Fibroblast of skin of right quadriceps (primary cell): ENCODE measurements at regions not wholly inside any gene's neighbourhood (a gene's known extent, or its start where the extent isn't known, plus 50 kb on each side); places are given as distances from the start of the nearest gene placed in this dataset.

Experiments used
- DNase-seq: peaks from one replicate; pipeline ENCODE4 v3.0.0-alpha.2; 2013

- DNase-seq: no peak
These were observed 269.3 kb downstream of the POLR1F start for GRCh38 chr7:19439517-19439916.

GRCh38 chr7:19437446-19437845 lies 271.4 kb downstream of the POLR1F start:
- DNase-seq: no peak

GRCh38 chr7:19427944-19428343 lies 280.9 kb downstream of the POLR1F start:
- no peak for DNase-seq

GRCh38 chr7:19421861-19422260 lies 276.6 kb upstream of the FERD3L start:
- DNase-seq: no peak

- DNase-seq: no peak
These were observed 272.0 kb upstream of the FERD3L start for GRCh38 chr7:19417231-19417630.

- no peak for DNase-seq
These were observed 269.9 kb upstream of the FERD3L start for GRCh38 chr7:19415123-19415522.

GRCh38 chr7:19413443-19413965 lies 268.3 kb upstream of the FERD3L start:
- DNase-seq: no peak

GRCh38 chr7:19410691-19411090 lies 265.5 kb upstream of the FERD3L start:
- no peak for DNase-seq

DNA sequence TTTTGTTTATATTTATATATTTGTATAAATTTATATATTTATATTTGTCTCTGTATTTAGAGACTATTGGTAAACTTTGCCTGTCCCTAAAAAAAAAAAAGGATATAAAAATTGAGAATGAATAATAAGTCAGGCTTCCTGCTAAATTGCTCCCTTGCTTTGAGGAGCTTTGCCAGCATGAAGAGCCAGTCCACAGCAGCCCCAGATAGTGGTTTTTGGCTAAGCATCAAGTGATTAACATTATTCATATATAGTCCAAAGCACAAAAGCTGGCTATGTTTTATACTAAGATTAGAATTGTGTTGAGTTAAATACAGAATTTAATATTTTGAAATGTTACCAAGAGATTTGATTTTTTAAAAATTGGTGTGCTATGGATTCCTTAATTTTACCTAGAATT lies 264.9 kb upstream of the FERD3L start:
- DNase-seq: peak; percentile 43

- no peak for DNase-seq
These were observed 263.5 kb upstream of the FERD3L start for GRCh38 chr7:19408706-19409220.

- no peak for DNase-seq
These were observed 262.0 kb upstream of the FERD3L start for GRCh38 chr7:19407270-19407669.

DNA sequence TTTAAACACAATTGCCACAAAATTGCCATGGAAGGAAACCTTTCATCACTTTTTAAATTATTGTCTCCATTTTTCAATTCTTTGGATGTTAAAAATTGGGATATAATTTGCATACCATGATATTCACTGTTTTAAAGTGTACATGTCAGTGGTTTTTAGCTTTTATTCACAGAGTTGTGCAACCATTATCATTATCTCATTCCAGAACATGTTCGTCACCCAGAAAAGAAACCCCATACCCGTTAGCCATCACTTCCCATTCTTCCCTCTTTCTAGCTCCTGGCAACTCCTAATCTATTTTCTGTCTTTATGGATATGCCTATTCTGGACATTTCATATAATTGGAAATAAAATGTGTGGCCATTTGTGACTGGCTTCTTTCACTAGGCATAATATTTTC lies 260.3 kb upstream of the FERD3L start:
- DNase-seq: peak; percentile 74

- peak; percentile 99 for DNase-seq
These were observed 259.7 kb upstream of the FERD3L start for GRCh38 chr7:19404912-19405329.

GRCh38 chr7:19403691-19404090 lies 258.5 kb upstream of the FERD3L start:
- DNase-seq: no peak

DNA sequence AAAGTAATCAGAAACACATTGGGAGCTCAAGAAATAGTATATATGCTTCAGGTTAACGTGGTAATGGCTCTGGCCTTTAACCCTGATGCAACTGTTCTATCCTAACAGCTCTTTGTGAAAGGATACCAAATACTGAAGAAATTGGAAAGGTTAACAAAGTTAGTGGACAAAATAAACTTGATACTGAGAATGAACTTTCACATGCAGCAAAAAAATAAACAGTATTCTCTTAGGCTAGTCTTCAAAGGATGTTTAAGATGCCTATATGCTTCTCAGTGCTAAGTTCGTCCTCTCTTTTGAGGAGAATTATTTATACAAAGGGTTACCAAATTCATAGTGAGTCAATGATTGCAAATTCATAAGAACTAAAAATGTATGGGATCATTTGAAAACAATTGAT lies 256.2 kb upstream of the FERD3L start:
- DNase-seq: peak; percentile 15

DNA sequence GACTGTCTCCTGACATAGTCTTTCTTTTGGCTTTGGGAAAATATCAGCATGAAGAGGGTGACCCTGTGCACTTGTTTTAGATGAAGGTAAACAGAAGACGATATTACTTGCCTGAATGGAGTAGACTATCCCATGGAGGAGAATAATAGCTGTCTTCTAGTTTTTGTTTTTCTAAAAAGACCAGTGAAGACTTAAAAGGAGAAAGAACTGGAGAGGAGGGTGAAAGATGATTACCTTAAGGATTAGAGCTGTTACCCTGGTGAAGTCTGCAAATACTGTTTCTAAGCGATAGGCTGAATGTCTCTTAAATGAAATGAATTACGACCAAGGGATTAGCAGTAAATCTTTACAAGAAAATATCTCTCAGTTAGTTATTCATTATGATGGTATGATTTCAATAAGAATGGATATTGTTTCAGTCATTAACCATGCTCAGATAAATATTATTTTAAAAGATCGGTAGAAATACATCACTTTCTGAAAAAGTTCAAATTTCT lies 255.6 kb upstream of the FERD3L start:
- no peak for DNase-seq

DNA sequence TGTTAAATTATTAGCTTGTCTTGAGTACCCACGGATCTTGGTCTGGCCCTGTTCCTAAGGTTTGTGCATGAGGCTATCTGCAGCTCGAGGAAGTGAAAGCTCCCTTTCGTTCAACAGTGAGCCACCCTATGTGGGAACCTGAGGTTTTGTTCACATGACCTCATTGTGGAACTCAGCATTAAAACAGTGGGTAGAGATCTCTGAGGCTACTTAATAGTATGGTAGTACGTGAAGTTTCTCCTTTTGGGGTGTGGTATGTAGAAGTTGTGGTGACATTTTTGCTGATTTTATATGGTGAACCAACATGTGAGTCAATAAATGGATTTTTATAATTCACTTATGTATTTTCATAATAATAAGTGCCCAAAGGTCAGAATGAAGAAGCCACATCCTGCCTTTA lies 252.7 kb upstream of the FERD3L start:
- no peak for DNase-seq

DNA sequence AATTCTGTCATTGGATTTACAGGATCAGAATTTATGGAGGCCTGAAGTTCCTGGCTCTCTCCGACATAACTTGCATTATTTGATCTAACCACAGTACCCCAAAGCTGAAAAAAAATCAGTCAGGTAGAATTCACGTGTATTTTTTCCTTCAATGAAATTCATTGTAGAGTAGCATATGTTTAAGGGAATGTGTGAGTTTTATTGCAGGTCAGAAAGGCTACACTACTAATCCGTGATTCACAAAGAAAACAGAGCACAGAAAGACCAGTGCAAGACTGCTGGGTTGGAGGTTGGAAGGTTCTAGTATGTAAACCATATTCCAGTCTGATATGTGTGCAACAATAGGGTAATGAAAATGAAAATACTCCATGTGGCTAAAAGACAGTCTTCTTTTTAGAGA lies 247.0 kb upstream of the FERD3L start:
- DNase-seq: peak; percentile 70

DNA sequence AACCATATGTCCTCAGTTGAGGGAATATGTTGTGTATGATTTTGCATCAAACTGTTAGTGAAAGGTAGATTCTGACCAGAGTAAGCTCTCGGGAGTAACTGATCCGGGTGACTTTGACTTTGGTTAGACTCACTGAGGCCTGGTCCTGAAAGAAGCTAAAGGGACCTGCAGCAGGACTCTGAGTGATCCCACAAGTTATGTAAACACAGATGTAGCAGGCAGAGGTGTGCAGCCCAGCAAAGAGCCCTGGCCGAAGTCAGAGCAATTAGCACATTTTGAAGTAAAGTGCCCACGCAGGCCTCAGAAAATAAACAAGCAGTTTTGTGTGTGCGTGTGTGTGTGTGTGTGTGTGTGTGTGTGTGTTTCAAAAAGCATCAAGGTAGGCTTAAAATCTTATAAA lies 245.6 kb upstream of the FERD3L start:
- no peak for DNase-seq

DNA sequence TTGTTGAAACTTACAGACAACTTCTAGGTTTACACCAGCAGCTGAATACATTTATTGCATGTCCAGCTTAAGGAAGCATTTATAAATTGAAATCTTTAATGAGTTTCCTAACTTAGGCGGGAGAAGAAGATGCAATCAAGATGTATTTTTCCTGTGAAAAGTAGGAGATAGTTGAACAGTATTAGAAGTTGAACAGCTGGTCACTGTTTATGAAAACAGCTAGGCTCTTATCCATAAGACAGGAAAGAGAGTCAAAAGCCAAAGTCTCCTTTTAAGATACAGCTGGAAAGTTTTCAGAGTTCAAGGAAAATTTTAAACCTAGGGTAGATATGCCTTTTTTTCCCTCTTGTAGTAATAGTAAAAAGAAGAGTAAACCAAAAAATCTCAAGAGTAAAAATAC lies 236.1 kb upstream of the FERD3L start:
- DNase-seq: no peak

DNA sequence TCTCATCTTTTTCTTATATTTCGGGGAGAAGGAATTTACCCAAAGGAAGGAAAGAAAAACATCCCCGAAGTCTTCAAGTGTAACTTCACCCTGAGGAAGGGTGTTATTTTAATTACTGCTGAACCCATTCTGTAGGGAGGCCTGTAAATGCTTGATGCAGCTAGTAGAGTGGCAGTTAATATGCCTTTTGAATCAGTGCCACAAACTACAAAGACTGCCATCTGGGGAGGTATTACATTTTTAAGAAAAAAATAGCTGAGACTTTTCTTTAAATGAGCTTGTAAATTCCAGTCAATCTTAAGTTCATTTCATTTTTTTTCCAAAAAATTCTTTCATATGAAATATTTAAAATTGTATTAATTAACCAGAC lies 233.1 kb upstream of the FERD3L start:
- DNase-seq: no peak

- peak; percentile 65 for DNase-seq
These were observed 232.6 kb upstream of the FERD3L start for GRCh38 chr7:19377611-19378344.

DNA sequence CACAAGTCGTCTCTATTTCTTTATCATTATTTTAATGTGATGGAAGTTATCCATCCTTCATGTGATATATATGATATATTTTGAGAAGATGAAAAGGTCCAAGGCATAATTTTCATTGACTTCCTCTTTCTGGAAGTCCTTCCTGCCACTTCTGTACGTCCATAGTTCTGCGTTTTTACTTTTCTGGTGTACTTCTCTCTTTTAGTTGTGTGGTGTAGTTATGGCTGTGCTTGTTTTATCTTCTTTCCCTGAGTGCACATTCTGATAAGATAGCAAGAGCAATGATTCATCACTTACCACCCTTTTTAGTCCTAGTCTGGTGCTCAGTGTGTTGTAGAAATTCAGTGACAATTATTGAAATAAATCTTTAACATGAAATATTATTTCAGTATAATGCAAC lies 231.3 kb upstream of the FERD3L start:
- DNase-seq: no peak

- DNase-seq: no peak
These were observed 230.8 kb upstream of the FERD3L start for GRCh38 chr7:19375976-19376375.

DNA sequence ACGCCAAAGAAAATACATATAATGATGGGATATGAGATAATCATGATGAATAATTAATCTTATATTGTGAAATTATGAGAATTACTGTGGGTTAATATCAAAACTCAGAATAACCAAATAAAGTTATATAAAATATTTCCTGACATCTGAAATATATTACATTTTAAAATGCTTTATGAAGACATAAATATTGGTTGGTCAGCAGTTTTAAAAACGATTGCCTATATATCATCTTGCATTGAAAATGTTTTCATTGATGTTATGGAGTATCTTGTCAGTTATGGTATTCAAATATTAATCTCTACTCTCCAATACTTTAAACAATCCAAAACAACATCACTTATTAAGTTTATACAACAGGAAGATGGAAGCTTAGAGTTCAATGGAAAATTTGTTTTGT lies 228.1 kb upstream of the FERD3L start:
- DNase-seq: no peak
